Activated CD8-positive, alpha-beta T cell treated with anti-CD3 and anti-CD28 coated beads, Interleukin-2, amount 10 ng/mL, durations not matched to agents 7 days and 5 days (primary cell): ENCODE measurements at regions not wholly inside any gene's neighbourhood (a gene's known extent, or its start where the extent isn't known, plus 50 kb on each side); places are given as distances from the start of the nearest gene placed in this dataset.

Experiments
- ATAC-seq: fragments of 150-1000 bp; cut with Tn5 transposase; one replicate; pipeline ENCODE4 v1.10.0; 2021; ENCODE audit warnings: moderate library complexity
- CTCF ChIA-PET: fragments of 350-600 bp; sonication (Branson Sonifier 250); formaldehyde crosslinking; loops from one replicate; lab custom pipeline; 2021; ENCODE audit warnings: antibody characterized with exemption; lab: Charles Lee
- POLR2A ChIA-PET: fragments of 350-600 bp; sonication (Branson Sonifier 250); formaldehyde crosslinking; loops from one replicate; lab custom pipeline; 2021; ENCODE audit warnings: antibody characterized with exemption; lab: Charles Lee
- DNase-seq: peaks from one replicate; pipeline ENCODE4 v3.0.0-alpha.2; 2020
- H3K27ac Mint-ChIP-seq: one replicate; pipeline ENCODE4 v1.8.0; 2021; ENCODE audit warnings: mild to moderate bottlenecking, mixed read lengths
- H3K27me3 Mint-ChIP-seq: one replicate; pipeline ENCODE4 v1.8.0; 2021; ENCODE audit warnings: low read depth, mixed read lengths
- H3K36me3 Mint-ChIP-seq: one replicate; pipeline ENCODE4 v1.8.0; 2021; ENCODE audit warnings: low read depth, mixed read lengths
- H3K4me1 Mint-ChIP-seq: one replicate; pipeline ENCODE4 v1.8.0; 2021; ENCODE audit warnings: low read depth, mixed read lengths
- H3K4me3 Mint-ChIP-seq: one replicate; pipeline ENCODE4 v1.8.0; 2021; ENCODE audit warnings: mild to moderate bottlenecking, mixed read lengths
- H3K9me3 Mint-ChIP-seq: one replicate; pipeline ENCODE4 v1.8.0; 2022; ENCODE audit warnings: mixed read lengths; ENCODE audit not compliant: insufficient read depth

DNA sequence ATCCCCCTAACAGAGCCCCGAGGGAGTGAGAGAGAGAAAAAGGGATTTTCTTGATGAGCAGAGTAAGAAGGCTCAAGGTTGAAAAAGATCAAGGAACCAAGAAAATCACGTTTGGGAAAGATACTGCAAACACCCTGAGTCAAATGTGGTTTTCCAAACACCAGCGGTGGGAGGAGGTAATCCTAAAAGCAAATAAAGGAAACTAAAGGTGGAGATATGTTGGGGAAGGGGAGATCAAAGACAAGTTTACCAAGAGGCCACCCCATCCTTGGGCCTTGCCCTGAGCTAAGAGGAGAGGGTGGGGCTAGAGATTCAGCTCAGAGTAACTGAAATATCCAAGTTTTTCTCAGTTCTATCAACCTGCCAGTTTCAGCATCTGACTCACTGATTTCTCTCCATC is 332.3 kb downstream of the ETAA1 start:
- H3K9me3 Mint-ChIP-seq: no peaks in the 10 kb centered on the region
- ATAC-seq: no peak
- CTCF ChIA-PET: no interaction called here
- H3K27me3 Mint-ChIP-seq: no peaks in the 10 kb centered on the region
- H3K27ac Mint-ChIP-seq: no peak overlapping the region
- no peak overlapping the region for H3K4me3 Mint-ChIP-seq
- no peak for DNase-seq
- no peaks in the 10 kb centered on the region for H3K4me1 Mint-ChIP-seq
- no peaks in the 10 kb centered on the region for H3K36me3 Mint-ChIP-seq
- POLR2A ChIA-PET: no interaction called here

DNA sequence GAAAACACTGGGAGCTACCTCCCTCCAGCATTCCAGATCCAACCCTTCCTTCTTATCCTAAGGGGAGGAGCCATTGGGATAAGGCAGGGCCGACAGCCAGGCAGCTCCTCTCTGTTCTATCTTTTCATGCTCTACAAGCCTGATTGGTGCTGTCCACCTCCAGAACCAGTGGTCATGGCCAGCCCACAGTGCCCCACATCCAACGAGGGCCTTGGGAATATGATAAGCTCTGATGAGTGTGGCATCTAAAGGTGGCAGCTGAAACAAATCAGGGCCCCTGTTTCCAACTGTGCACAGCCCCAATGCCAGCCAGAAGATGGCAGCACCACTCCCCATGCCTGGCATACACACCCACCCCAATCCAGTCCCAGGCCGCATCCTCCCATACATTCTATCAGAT is 329.3 kb downstream of the C1D start:
- Mint-ChIP-seq H3K4me3 (no peak overlapping the region), H3K27ac (no peak overlapping the region), H3K9me3 (no peaks in the 10 kb centered on the region), H3K4me1 (no peaks in the 10 kb centered on the region), H3K27me3 (no peaks in the 10 kb centered on the region), H3K36me3 (no peaks in the 10 kb centered on the region)
- ChIA-PET CTCF (interaction anchor here (1.3 kb wide), 1 partner anchor 298 kb away, joined by 5 read pairs; no protein-coding TSS in a partner anchor), POLR2A (no interaction called here)
- ATAC-seq: no peak
- no peak for DNase-seq

DNA sequence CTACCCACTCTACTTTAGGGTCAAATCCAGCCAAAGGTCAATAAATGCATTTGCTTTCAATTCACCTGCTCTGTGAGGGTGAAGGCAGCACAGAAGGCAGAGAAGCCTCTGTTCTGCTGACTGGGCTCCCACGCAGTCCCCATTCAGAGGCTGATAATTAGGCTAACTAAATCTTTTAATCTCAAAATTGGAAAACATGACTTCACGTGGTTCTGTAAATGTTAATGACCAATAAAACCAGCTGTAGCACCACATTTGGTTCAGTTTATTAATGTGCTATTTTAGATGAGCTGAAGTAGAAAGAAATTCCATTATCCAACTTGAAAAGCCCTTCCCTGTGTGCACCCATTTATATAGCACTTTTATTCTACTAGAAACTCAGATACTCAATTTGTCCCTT is 310.6 kb downstream of the C1D start:
- ATAC-seq (no peak), DNase-seq (no peak)
- POLR2A ChIA-PET: no interaction called here
- no peaks in the 10 kb centered on the region for H3K4me1 Mint-ChIP-seq
- H3K9me3 Mint-ChIP-seq: no peaks in the 10 kb centered on the region
- CTCF ChIA-PET: no interaction called here
- H3K4me3 Mint-ChIP-seq: no peak overlapping the region
- H3K36me3 Mint-ChIP-seq: no peaks in the 10 kb centered on the region
- H3K27ac Mint-ChIP-seq: no peak overlapping the region
- no peaks in the 10 kb centered on the region for H3K27me3 Mint-ChIP-seq

- Mint-ChIP-seq H3K9me3 (no peaks in the 10 kb centered on the region), H3K36me3 (no peaks in the 10 kb centered on the region), H3K27me3 (no peaks in the 10 kb centered on the region), H3K27ac (no peak overlapping the region), H3K4me3 (no peak overlapping the region), H3K4me1 (no peaks in the 10 kb centered on the region)
- ATAC-seq (no peak), DNase-seq (no peak)
- ChIA-PET POLR2A (no interaction called here), CTCF (no interaction called here)
Measured at GRCh38 chr2:67752969-67753368, 309.8 kb downstream of the C1D start.

- DNase-seq: no peak
- POLR2A ChIA-PET: interaction anchor here (0.6 kb wide), 1 partner anchor 236 kb away, joined by 4 read pairs; no protein-coding TSS in a partner anchor
- H3K36me3 Mint-ChIP-seq: no peaks in the 10 kb centered on the region
- H3K4me3 Mint-ChIP-seq: no peak overlapping the region
- no peak for ATAC-seq
- H3K27me3 Mint-ChIP-seq: no peaks in the 10 kb centered on the region
- no peaks in the 10 kb centered on the region for H3K9me3 Mint-ChIP-seq
- CTCF ChIA-PET: no interaction called here
- H3K27ac Mint-ChIP-seq: no peak overlapping the region
- no peaks in the 10 kb centered on the region for H3K4me1 Mint-ChIP-seq
Measured at GRCh38 chr2:67755156-67755882, 307.5 kb downstream of the C1D start.

DNA sequence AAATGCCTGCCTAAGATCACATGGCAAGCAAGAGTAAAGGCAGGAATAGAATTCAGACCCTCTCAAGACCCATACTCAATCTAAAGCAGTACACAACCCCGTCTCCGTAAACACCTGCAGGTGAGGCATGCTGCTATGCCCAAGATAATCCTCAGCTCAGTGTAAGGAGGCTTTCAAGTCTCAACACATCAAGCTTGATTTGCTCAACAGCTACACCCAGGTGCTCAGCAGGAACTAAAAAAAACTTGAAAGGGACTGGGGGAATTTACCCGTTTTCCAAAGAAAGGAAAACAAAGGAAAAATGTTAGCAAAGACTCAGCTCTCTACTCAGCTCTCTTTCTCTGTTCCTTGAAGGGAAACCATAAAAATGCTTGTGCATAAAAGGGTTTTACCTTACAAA is 301.8 kb downstream of the C1D start:
- no peak overlapping the region for H3K4me3 Mint-ChIP-seq
- H3K9me3 Mint-ChIP-seq: no peaks in the 10 kb centered on the region
- H3K36me3 Mint-ChIP-seq: no peaks in the 10 kb centered on the region
- no peak for DNase-seq
- CTCF ChIA-PET: no interaction called here
- no peaks in the 10 kb centered on the region for H3K4me1 Mint-ChIP-seq
- no peak overlapping the region for H3K27ac Mint-ChIP-seq
- ATAC-seq: no peak
- POLR2A ChIA-PET: no interaction called here
- no peaks in the 10 kb centered on the region for H3K27me3 Mint-ChIP-seq

- H3K4me3 Mint-ChIP-seq: no peak overlapping the region
- ChIA-PET CTCF (no interaction called here), POLR2A (no interaction called here)
- H3K36me3 Mint-ChIP-seq: no peaks in the 10 kb centered on the region
- H3K27me3 Mint-ChIP-seq: no peaks in the 10 kb centered on the region
- ATAC-seq: no peak
- no peaks in the 10 kb centered on the region for H3K4me1 Mint-ChIP-seq
- H3K27ac Mint-ChIP-seq: no peak overlapping the region
- H3K9me3 Mint-ChIP-seq: no peaks in the 10 kb centered on the region
- no peak for DNase-seq
Measured at GRCh38 chr2:67771380-67771779, 291.4 kb downstream of the C1D start.

GRCh38 chr2:67772216-67773170 is 290.3 kb downstream of the C1D start:
- H3K27ac Mint-ChIP-seq: no peak overlapping the region

GRCh38 chr2:67773851-67774250 is 289.0 kb downstream of the C1D start:
- POLR2A ChIA-PET: no interaction called here
- ATAC-seq (no peak), DNase-seq (no peak)
- no peaks in the 10 kb centered on the region for H3K36me3 Mint-ChIP-seq
- no peak overlapping the region for H3K4me3 Mint-ChIP-seq
- CTCF ChIA-PET: no interaction called here
- no peaks in the 10 kb centered on the region for H3K9me3 Mint-ChIP-seq
- no peak overlapping the region for H3K27ac Mint-ChIP-seq
- H3K27me3 Mint-ChIP-seq: no peaks in the 10 kb centered on the region
- no peaks in the 10 kb centered on the region for H3K4me1 Mint-ChIP-seq

More at GRCh38 chr2:67772216-67773170, 290.3 kb downstream of the C1D start:
- Mint-ChIP-seq H3K9me3 (no peaks in the 10 kb centered on the region), H3K4me1 (no peaks in the 10 kb centered on the region), H3K4me3 (no peak overlapping the region), H3K27me3 (no peaks in the 10 kb centered on the region), H3K36me3 (no peaks in the 10 kb centered on the region)
- ChIA-PET CTCF (no interaction called here), POLR2A (no interaction called here)
- DNase-seq (no peak), ATAC-seq (no peak)

DNA sequence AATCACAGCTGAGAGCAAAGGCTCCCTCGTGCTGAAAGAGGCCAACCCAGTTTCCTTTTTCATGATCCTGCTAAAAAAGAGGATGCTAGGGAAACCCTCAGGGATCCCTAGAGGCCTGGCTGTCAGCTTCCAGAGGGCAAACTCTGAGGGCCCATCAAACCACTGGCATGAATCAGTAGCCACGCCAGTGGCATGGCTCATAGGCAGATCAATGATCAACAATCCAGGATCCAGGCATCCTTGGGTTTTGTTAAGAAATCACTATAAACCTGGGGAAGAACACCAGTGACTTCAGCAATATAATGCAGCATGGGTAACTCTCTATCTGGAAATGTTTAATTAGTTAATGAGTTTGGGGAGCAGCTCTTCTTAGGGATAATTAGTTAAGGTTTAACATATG is 286.5 kb downstream of the C1D start:
- no peak overlapping the region for H3K4me3 Mint-ChIP-seq
- DNase-seq (no peak), ATAC-seq (no peak)
- no peaks in the 10 kb centered on the region for H3K27me3 Mint-ChIP-seq
- ChIA-PET CTCF (no interaction called here), POLR2A (no interaction called here)
- H3K27ac Mint-ChIP-seq: no peak overlapping the region
- H3K36me3 Mint-ChIP-seq: no peaks in the 10 kb centered on the region
- no peaks in the 10 kb centered on the region for H3K4me1 Mint-ChIP-seq
- H3K9me3 Mint-ChIP-seq: no peaks in the 10 kb centered on the region

GRCh38 chr2:67777010-67777409 is 285.8 kb downstream of the C1D start:
- Mint-ChIP-seq H3K9me3 (no peaks in the 10 kb centered on the region), H3K36me3 (no peaks in the 10 kb centered on the region), H3K27me3 (no peaks in the 10 kb centered on the region), H3K4me1 (no peaks in the 10 kb centered on the region), H3K4me3 (no peak overlapping the region), H3K27ac (no peak overlapping the region)
- DNase-seq: no peak
- ATAC-seq: no peak
- ChIA-PET POLR2A (no interaction called here), CTCF (no interaction called here)

DNA sequence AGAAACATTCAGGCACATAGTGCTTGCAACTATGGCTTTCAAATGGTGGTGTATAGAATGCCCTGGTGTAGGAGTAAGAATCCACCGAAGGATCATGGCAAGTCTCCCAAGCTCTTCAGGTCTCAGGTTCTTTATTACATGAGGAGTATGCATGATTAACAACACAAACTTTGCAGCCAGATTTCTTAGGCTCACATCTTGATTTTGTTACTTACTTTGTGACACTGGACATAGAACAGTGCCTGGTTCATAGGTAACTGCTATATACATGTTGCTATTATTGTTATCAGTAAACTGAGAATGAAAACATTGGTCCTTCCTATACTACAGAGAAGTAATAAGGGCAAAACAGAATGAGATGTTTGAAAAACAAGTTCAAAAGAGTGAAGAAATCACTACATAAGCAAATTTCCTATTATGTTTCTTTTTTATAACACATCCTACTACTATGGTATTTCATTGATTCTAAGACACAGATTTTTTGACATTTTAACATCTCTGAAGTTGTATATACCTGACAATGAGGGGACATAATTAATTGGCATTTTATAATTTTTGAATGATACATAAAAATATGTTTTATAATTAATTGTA is 284.9 kb downstream of the C1D start:
- CTCF ChIA-PET: no interaction called here
- H3K4me3 Mint-ChIP-seq: no peak overlapping the region
- no peaks in the 10 kb centered on the region for H3K9me3 Mint-ChIP-seq
- H3K36me3 Mint-ChIP-seq: no peaks in the 10 kb centered on the region
- POLR2A ChIA-PET: no interaction called here
- no peak overlapping the region for H3K27ac Mint-ChIP-seq
- H3K27me3 Mint-ChIP-seq: no peaks in the 10 kb centered on the region
- H3K4me1 Mint-ChIP-seq: no peaks in the 10 kb centered on the region
- ATAC-seq: no peak
- DNase-seq: no peak
